ENCODE measurements at regions not wholly inside any gene's neighbourhood (a gene's known extent, or its start where the extent isn't known, plus 50 kb on each side); places are given as distances from the start of the nearest gene placed in this dataset.
"Not testable (repeated sequence)": the region's sequence is repeated elsewhere in the genome, so short reads cannot be mapped to it uniquely, and the experiment has no call there.

GRCh38 chr14:84490081-84490480, 1039.9 kb upstream of the FLRT2 start:
- intact Hi-C loops (cut with DNase I): no loop called here
- TF ChIP-seq CTCF (IDR thresholded peaks at IDR 0.05) (no peak), POLR2A (IDR thresholded peaks at IDR 0.05) (no peak)
- WGBS, 4 donors: 32 to 42% (median 36%) methylated on average over 2 of the region's 2 CpGs
- Histone ChIP-seq H3K27ac (no peak overlapping the region), H3K27me3 (no peaks in the 10 kb centered on the region), H3K36me3 (replicated peaks in 1 of 2) (no peaks in the 10 kb centered on the region), H3K9me3 (replicated peaks in 1 of 3) (no peaks in the 10 kb centered on the region), H3K4me1 (replicated peaks in 1 of 2) (no peaks in the 10 kb centered on the region), H3K4me3 (no peak overlapping the region)
- DNase-seq: no peak

- no peak for DNase-seq
- intact Hi-C loops (cut with DNase I): no loop called here
- no peaks in the 10 kb centered on the region for H3K4me1 ChIP-seq (replicated peaks in 1 of 2)
- no peaks in the 10 kb centered on the region for H3K27me3 ChIP-seq
- TF ChIP-seq CTCF (IDR thresholded peaks at IDR 0.05) (no peak), POLR2A (IDR thresholded peaks at IDR 0.05) (no peak)
- no peaks in the 10 kb centered on the region for H3K9me3 ChIP-seq (replicated peaks in 1 of 3)
- no peak overlapping the region for H3K4me3 ChIP-seq
- no peak overlapping the region for H3K27ac ChIP-seq
- no peaks in the 10 kb centered on the region for H3K36me3 ChIP-seq (replicated peaks in 1 of 2)
Observed at GRCh38 chr14:84492685-84493084, 1037.3 kb upstream of the FLRT2 start.

- H3K27me3 ChIP-seq: no peaks in the 10 kb centered on the region
- 65 to 79% (median 74%) methylated on average over 4 of the region's 4 CpGs for WGBS, 4 donors
- intact Hi-C loops (cut with DNase I): no loop called here
- H3K4me1 ChIP-seq (replicated peaks in 1 of 2): no peaks in the 10 kb centered on the region
- H3K27ac ChIP-seq: no peak overlapping the region
- peak in 1 of 7 donors; percentile 3 for DNase-seq
- no peaks in the 10 kb centered on the region for H3K36me3 ChIP-seq (replicated peaks in 1 of 2)
- TF ChIP-seq POLR2A (IDR thresholded peaks at IDR 0.05) (no peak), CTCF (IDR thresholded peaks at IDR 0.05) (peak in 1 of 6 experiments; percentile 15)
- no peak overlapping the region for H3K4me3 ChIP-seq
- H3K9me3 ChIP-seq (replicated peaks in 1 of 3): no peaks in the 10 kb centered on the region
Observed at GRCh38 chr14:84493779-84494178, 1036.2 kb upstream of the FLRT2 start.

GRCh38 chr14:84496677-84497076, 1033.3 kb upstream of the FLRT2 start:
- H3K4me3 ChIP-seq: no peak overlapping the region
- TF ChIP-seq POLR2A (IDR thresholded peaks at IDR 0.05) (no peak), CTCF (IDR thresholded peaks at IDR 0.05) (no peak)
- no peaks in the 10 kb centered on the region for H3K9me3 ChIP-seq (replicated peaks in 1 of 3)
- 93 to 98% (median 97%) methylated on average over 2 of the region's 2 CpGs for WGBS, 4 donors
- no peaks in the 10 kb centered on the region for H3K27me3 ChIP-seq
- no peaks in the 10 kb centered on the region for H3K36me3 ChIP-seq (replicated peaks in 1 of 2)
- no peak for DNase-seq
- H3K27ac ChIP-seq: no peak overlapping the region
- intact Hi-C loops (cut with DNase I): no loop called here
- H3K4me1 ChIP-seq (replicated peaks in 1 of 2): no peaks in the 10 kb centered on the region

GRCh38 chr14:84512823-84513222, 1017.1 kb upstream of the FLRT2 start:
- WGBS, 4 donors: 90 to 97% (median 93%) methylated on average over 4 to 18 of the region's 18 CpGs
- H3K9me3 ChIP-seq (replicated peaks in 1 of 3); H3K4me3 ChIP-seq; H3K27ac ChIP-seq; intact Hi-C loops (cut with DNase I); H3K36me3 ChIP-seq (replicated peaks in 1 of 2); H3K4me1 ChIP-seq (replicated peaks in 1 of 2); DNase-seq; H3K27me3 ChIP-seq: not testable (repeated sequence)
